ENCODE measurements at regions not wholly inside any gene's neighbourhood (a gene's known extent, or its start where the extent isn't known, plus 50 kb on each side); places are given as distances from the start of the nearest gene placed in this dataset.
A peak's percentile ranks its signal among the peaks of the same experiment; 100 is the strongest.

- WGBS (ENCODE audit: insufficient coverage) = 83% methylated on average over 2 of the region's 7 CpGs
- peaks cover 24 to 26% of the 10 kb centered on the region in 2 donors for H3K27me3 Mint-ChIP-seq
- no peak overlapping the region for H3K27ac Mint-ChIP-seq
- Histone ChIP-seq H3K27me3 (replicated peaks in 1 of 2; ENCODE audit: control insufficient read depth in 2 of 2, extremely low read depth in 1 of 2, insufficient read depth in 2 of 2, low read length in 1 of 2) (peaks cover 0 to 22% of the 10 kb centered on the region in 2 experiments), H3K27ac (ENCODE audit: low read length) (no peak overlapping the region), H3K9me3 (no peaks in the 10 kb centered on the region), H3K4me1 (ENCODE audit: control insufficient read depth in 1 of 2, extremely low read depth in 1 of 2, insufficient read depth in 2 of 2, low read length in 2 of 2) (no peaks in the 10 kb centered on the region), H3K4me3 (ENCODE audit: control insufficient read depth in 1 of 2, extremely low read depth in 1 of 2, low read length in 1 of 2) (no peak overlapping the region), H3K36me3 (ENCODE audit: control insufficient read depth in 2 of 2, extremely low read depth in 1 of 2, insufficient read depth in 1 of 2, low read length in 1 of 2) (no peaks in the 10 kb centered on the region)
- CTCF ChIA-PET = no interaction called here
- DNase-seq (no peak), ATAC-seq (replicated peaks in 1 of 4) (no peak)
- no peak overlapping the region for H3K4me3 Mint-ChIP-seq
- H3K9me3 Mint-ChIP-seq = peaks cover 0 to 10% (median 0%) of the 10 kb centered on the region in 3 donors
- H3K4me1 Mint-ChIP-seq = no peaks in the 10 kb centered on the region
- POLR2A ChIA-PET = interaction anchor here in 1 of 2 donors (0.6 kb wide), 1 partner anchor 648 kb away, joined by 3 read pairs; no protein-coding TSS in a partner anchor
- no peaks in the 10 kb centered on the region for H3K36me3 Mint-ChIP-seq
Measured at GRCh38 chr2:88321449-88322248, 130.8 kb downstream of the FOXI3 start.

- peaks cover 24 to 26% of the 10 kb centered on the region in 2 donors for H3K27me3 Mint-ChIP-seq
- Histone ChIP-seq H3K27ac (ENCODE audit: low read length) (no peak overlapping the region), H3K9me3 (no peaks in the 10 kb centered on the region), H3K27me3 (replicated peaks in 1 of 2; ENCODE audit: control insufficient read depth in 2 of 2, extremely low read depth in 1 of 2, insufficient read depth in 2 of 2, low read length in 1 of 2) (peaks cover 0 to 22% of the 10 kb centered on the region in 2 experiments), H3K36me3 (ENCODE audit: control insufficient read depth in 2 of 2, extremely low read depth in 1 of 2, insufficient read depth in 1 of 2, low read length in 1 of 2) (no peaks in the 10 kb centered on the region), H3K4me3 (ENCODE audit: control insufficient read depth in 1 of 2, extremely low read depth in 1 of 2, low read length in 1 of 2) (no peak overlapping the region), H3K4me1 (ENCODE audit: control insufficient read depth in 1 of 2, extremely low read depth in 1 of 2, insufficient read depth in 2 of 2, low read length in 2 of 2) (no peaks in the 10 kb centered on the region)
- ATAC-seq (replicated peaks in 1 of 4) = no peak
- H3K4me3 Mint-ChIP-seq = no peak overlapping the region
- ChIA-PET CTCF (no interaction called here), POLR2A (no interaction called here)
- H3K4me1 Mint-ChIP-seq = no peaks in the 10 kb centered on the region
- DNase-seq = no peak
- H3K9me3 Mint-ChIP-seq = peaks cover 0 to 10% (median 0%) of the 10 kb centered on the region in 3 donors
- H3K27ac Mint-ChIP-seq = no peak overlapping the region
- H3K36me3 Mint-ChIP-seq = no peaks in the 10 kb centered on the region
- WGBS (ENCODE audit: insufficient coverage) = 100% methylated on average over 1 of the region's 2 CpGs
Measured at GRCh38 chr2:88320076-88320773, 132.3 kb downstream of the FOXI3 start.

GRCh38 chr2:88318956-88319330, 133.6 kb downstream of the FOXI3 start:
- no peak for ATAC-seq (replicated peaks in 1 of 4)
- no peak overlapping the region for H3K4me3 ChIP-seq (ENCODE audit: control insufficient read depth in 1 of 2, extremely low read depth in 1 of 2, low read length in 1 of 2)
- H3K27ac ChIP-seq (ENCODE audit: low read length) = no peak overlapping the region
- peaks cover 23 to 26% of the 10 kb centered on the region in 2 donors for H3K27me3 Mint-ChIP-seq
- no peaks in the 10 kb centered on the region for H3K36me3 ChIP-seq (ENCODE audit: control insufficient read depth in 2 of 2, extremely low read depth in 1 of 2, insufficient read depth in 1 of 2, low read length in 1 of 2)
- peaks cover 0 to 10% (median 3%) of the 10 kb centered on the region in 3 donors for H3K9me3 Mint-ChIP-seq
- DNase-seq = no peak
- H3K4me3 Mint-ChIP-seq = no peak overlapping the region
- H3K9me3 ChIP-seq = no peaks in the 10 kb centered on the region
- WGBS (ENCODE audit: insufficient coverage) = 58% methylated on average over 3 of the region's 5 CpGs
- ChIA-PET POLR2A (no interaction called here), CTCF (no interaction called here)
- peaks cover 0 to 20% of the 10 kb centered on the region in 2 experiments for H3K27me3 ChIP-seq (replicated peaks in 1 of 2; ENCODE audit: control insufficient read depth in 2 of 2, extremely low read depth in 1 of 2, insufficient read depth in 2 of 2, low read length in 1 of 2)
- no peak overlapping the region for H3K27ac Mint-ChIP-seq
- H3K4me1 Mint-ChIP-seq = no peaks in the 10 kb centered on the region
- H3K36me3 Mint-ChIP-seq = no peaks in the 10 kb centered on the region
- no peaks in the 10 kb centered on the region for H3K4me1 ChIP-seq (ENCODE audit: control insufficient read depth in 1 of 2, extremely low read depth in 1 of 2, insufficient read depth in 2 of 2, low read length in 2 of 2)

- ChIA-PET CTCF (no interaction called here), POLR2A (no interaction called here)
- DNase-seq (no peak), ATAC-seq (replicated peaks in 1 of 4) (no peak)
- Histone ChIP-seq H3K9me3 (no peaks in the 10 kb centered on the region), H3K4me1 (ENCODE audit: control insufficient read depth in 1 of 2, extremely low read depth in 1 of 2, insufficient read depth in 2 of 2, low read length in 2 of 2) (no peaks in the 10 kb centered on the region), H3K27me3 (replicated peaks in 1 of 2; ENCODE audit: control insufficient read depth in 2 of 2, extremely low read depth in 1 of 2, insufficient read depth in 2 of 2, low read length in 1 of 2) (peaks cover 0 to 18% of the 10 kb centered on the region in 2 experiments), H3K27ac (ENCODE audit: low read length) (no peak overlapping the region), H3K36me3 (ENCODE audit: control insufficient read depth in 2 of 2, extremely low read depth in 1 of 2, insufficient read depth in 1 of 2, low read length in 1 of 2) (no peaks in the 10 kb centered on the region), H3K4me3 (ENCODE audit: control insufficient read depth in 1 of 2, extremely low read depth in 1 of 2, low read length in 1 of 2) (no peak overlapping the region)
- Mint-ChIP-seq H3K36me3 (no peaks in the 10 kb centered on the region), H3K27me3 (peaks cover 22 to 26% of the 10 kb centered on the region in 2 donors), H3K4me1 (no peaks in the 10 kb centered on the region), H3K4me3 (no peak overlapping the region), H3K27ac (no peak overlapping the region), H3K9me3 (peaks cover 0 to 10% (median 3%) of the 10 kb centered on the region in 3 donors)
- WGBS (ENCODE audit: insufficient coverage) = 96% methylated on average over 2 of the region's 5 CpGs
Measured at GRCh38 chr2:88318071-88318955, 134.2 kb downstream of the FOXI3 start.

- no peak overlapping the region for H3K27ac Mint-ChIP-seq
- Histone ChIP-seq H3K27ac (ENCODE audit: low read length) (no peak overlapping the region), H3K4me1 (ENCODE audit: control insufficient read depth in 1 of 2, extremely low read depth in 1 of 2, insufficient read depth in 2 of 2, low read length in 2 of 2) (no peaks in the 10 kb centered on the region), H3K27me3 (replicated peaks in 1 of 2; ENCODE audit: control insufficient read depth in 2 of 2, extremely low read depth in 1 of 2, insufficient read depth in 2 of 2, low read length in 1 of 2) (peaks cover 0 to 3% of the 10 kb centered on the region in 2 experiments), H3K4me3 (ENCODE audit: control insufficient read depth in 1 of 2, extremely low read depth in 1 of 2, low read length in 1 of 2) (no peak overlapping the region), H3K9me3 (no peaks in the 10 kb centered on the region), H3K36me3 (ENCODE audit: control insufficient read depth in 2 of 2, extremely low read depth in 1 of 2, insufficient read depth in 1 of 2, low read length in 1 of 2) (no peaks in the 10 kb centered on the region)
- no peak overlapping the region for H3K4me3 Mint-ChIP-seq
- DNase-seq (no peak), ATAC-seq (replicated peaks in 1 of 4) (no peak)
- peaks cover 0 to 10% (median 7%) of the 10 kb centered on the region in 3 donors for H3K9me3 Mint-ChIP-seq
- no peaks in the 10 kb centered on the region for H3K36me3 Mint-ChIP-seq
- no peaks in the 10 kb centered on the region for H3K4me1 Mint-ChIP-seq
- H3K27me3 Mint-ChIP-seq = peaks cover 2 to 5% of the 10 kb centered on the region in 2 donors
- WGBS (ENCODE audit: insufficient coverage) = no CpG with 5 or more reads among the region's 1 CpG
- ChIA-PET CTCF (no interaction called here), POLR2A (no interaction called here)
Measured at GRCh38 chr2:88310787-88311186, 140.6 kb downstream of the THNSL2 start.

GRCh38 chr2:88307817-88308216, 137.7 kb downstream of the THNSL2 start:
- peak in 2 of 35 experiments; percentile 2 to 45 for DNase-seq
- POLR2A ChIA-PET = no interaction called here
- Mint-ChIP-seq H3K27me3 (peaks cover 13 to 24% of the 10 kb centered on the region in 2 donors), H3K4me1 (no peaks in the 10 kb centered on the region), H3K9me3 (peaks cover 0 to 11% (median 8%) of the 10 kb centered on the region in 3 donors), H3K4me3 (no peak overlapping the region), H3K27ac (no peak overlapping the region), H3K36me3 (no peaks in the 10 kb centered on the region)
- no peaks in the 10 kb centered on the region for H3K9me3 ChIP-seq
- CTCF ChIA-PET = interaction anchor here in 1 of 2 donors (0.5 kb wide), 1 partner anchor 116 kb away, joined by 5 read pairs; no protein-coding TSS in a partner anchor
- no peak overlapping the region for H3K27ac ChIP-seq (ENCODE audit: low read length)
- H3K27me3 ChIP-seq (replicated peaks in 1 of 2; ENCODE audit: control insufficient read depth in 2 of 2, extremely low read depth in 1 of 2, insufficient read depth in 2 of 2, low read length in 1 of 2) = peaks cover 2 to 4% of the 10 kb centered on the region in 2 experiments
- H3K36me3 ChIP-seq (ENCODE audit: control insufficient read depth in 2 of 2, extremely low read depth in 1 of 2, insufficient read depth in 1 of 2, low read length in 1 of 2) = no peaks in the 10 kb centered on the region
- no peaks in the 10 kb centered on the region for H3K4me1 ChIP-seq (ENCODE audit: control insufficient read depth in 1 of 2, extremely low read depth in 1 of 2, insufficient read depth in 2 of 2, low read length in 2 of 2)
- ATAC-seq (replicated peaks in 1 of 4) = no peak
- no peak overlapping the region for H3K4me3 ChIP-seq (ENCODE audit: control insufficient read depth in 1 of 2, extremely low read depth in 1 of 2, low read length in 1 of 2)

All from T-cell (primary cell).